ENCODE measurements at regions not wholly inside any gene's neighbourhood (a gene's known extent, or its start where the extent isn't known, plus 50 kb on each side); places are given as distances from the start of the nearest gene placed in this dataset.

DNA sequence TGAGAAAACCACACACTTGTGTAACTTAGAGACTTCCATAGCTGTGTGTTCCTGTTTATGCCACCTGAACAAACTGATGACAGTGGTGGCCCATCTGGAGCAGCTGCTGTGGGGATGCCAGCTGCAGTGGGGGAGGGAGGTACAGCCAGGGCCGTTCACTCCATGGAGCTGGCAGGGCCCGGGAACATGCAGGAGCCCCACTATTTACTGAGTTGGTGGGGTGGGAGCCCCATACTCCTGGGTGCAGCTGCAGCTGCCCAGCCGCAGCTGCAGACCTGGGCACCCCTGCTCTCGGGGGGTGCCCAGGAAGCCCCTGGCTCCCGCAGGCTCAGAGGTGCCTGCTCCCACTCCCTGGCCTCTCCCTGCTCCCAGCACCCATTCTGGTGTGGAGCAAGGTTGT is 398.6 kb upstream of the RASGEF1B start:
- Mint-ChIP-seq H3K9me3 (peaks cover 4% of the 10 kb centered on the region), H3K27ac (no peak overlapping the region), H3K27me3 (peaks cover 4% of the 10 kb centered on the region), H3K36me3 (ENCODE audit: low read depth) (no peaks in the 10 kb centered on the region), H3K4me3 (no peak overlapping the region), H3K4me1 (ENCODE audit: low read depth) (no peaks in the 10 kb centered on the region)

DNA sequence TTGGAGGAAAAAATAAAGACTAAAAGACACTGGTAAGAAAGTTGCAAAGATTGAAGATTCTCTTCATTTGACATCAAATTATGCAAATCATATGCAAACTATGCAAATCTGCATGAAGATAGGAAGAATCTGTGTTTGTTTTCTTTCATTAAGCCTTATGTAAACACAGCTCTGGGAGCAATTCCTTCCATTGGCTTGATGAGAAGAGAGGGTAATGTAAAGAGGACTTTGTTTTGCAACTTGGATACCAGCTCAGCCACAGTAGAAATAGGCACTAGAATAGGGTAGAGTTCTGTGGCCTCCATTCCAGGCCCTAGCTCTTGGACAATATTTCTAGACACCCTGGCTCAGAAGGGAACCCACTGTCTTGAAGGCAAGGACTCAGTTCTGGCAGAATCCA is 388.4 kb upstream of the RASGEF1B start:
- Mint-ChIP-seq H3K27me3 (peaks cover 4% of the 10 kb centered on the region), H3K4me3 (no peak overlapping the region), H3K27ac (no peak overlapping the region), H3K4me1 (ENCODE audit: low read depth) (no peaks in the 10 kb centered on the region), H3K9me3 (peaks cover 2% of the 10 kb centered on the region), H3K36me3 (ENCODE audit: low read depth) (peaks cover 1% of the 10 kb centered on the region)

DNA sequence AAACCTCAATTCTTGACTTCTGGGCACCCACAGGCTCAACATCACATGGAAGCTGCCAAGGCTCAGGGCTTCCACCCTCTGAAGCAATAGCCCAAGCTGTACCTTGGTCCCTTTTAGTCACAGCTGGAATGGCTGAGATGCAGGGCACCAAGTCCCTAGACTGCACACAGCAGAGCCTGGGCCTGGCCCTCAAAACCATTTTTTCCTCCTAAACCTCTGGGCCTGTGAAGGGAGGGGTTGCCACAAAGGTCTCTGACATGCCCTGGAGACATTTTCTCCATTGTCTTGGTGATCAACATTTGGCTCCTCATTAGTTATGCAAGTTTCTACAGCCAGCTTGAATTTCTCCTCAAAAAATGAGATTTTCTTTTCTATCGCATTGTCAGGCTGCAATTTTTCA is 382.7 kb upstream of the RASGEF1B start:
- H3K4me3 Mint-ChIP-seq: no peak overlapping the region
- peaks cover 15% of the 10 kb centered on the region for H3K9me3 Mint-ChIP-seq
- no peak overlapping the region for H3K27ac Mint-ChIP-seq
- peaks cover 8% of the 10 kb centered on the region for H3K36me3 Mint-ChIP-seq (ENCODE audit: low read depth)
- peaks cover 8% of the 10 kb centered on the region for H3K4me1 Mint-ChIP-seq (ENCODE audit: low read depth)
- peaks cover 7% of the 10 kb centered on the region for H3K27me3 Mint-ChIP-seq

DNA sequence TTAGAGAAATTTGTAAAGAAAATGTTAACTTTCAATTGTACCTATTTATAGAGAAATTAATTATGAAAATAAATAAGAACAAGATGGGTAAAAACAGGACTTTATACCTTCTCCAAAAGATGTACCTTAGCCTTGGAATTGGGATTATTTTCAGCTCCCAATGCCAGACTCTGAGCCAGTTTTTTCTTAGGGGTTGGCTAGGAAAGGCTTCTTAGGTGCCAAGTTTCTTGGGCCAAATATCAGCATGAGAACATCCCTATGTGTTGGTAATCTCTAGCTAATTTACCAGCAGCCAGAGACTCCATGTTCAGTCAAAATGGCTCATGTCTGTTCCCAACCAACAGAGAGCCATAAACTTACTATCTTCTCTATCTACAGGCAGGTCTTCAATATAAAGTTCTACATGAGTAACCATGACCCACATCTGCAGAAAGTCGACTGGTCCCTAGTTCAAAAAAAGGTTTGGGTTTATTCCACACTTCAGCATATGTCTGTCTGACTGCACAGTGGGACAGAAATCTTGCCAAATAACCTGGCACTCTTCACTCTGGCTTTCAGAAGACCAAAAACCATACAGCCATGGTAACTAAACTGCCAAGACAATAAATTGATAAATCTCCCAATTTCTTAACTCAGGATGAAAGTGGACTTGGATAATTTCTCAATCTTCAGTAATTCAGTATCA is 380.5 kb upstream of the RASGEF1B start:
- Mint-ChIP-seq H3K4me3 (no peak overlapping the region), H3K27ac (no peak overlapping the region), H3K4me1 (ENCODE audit: low read depth) (peaks cover 8% of the 10 kb centered on the region), H3K36me3 (ENCODE audit: low read depth) (peaks cover 8% of the 10 kb centered on the region), H3K9me3 (peaks cover 15% of the 10 kb centered on the region), H3K27me3 (peaks cover 7% of the 10 kb centered on the region)

DNA sequence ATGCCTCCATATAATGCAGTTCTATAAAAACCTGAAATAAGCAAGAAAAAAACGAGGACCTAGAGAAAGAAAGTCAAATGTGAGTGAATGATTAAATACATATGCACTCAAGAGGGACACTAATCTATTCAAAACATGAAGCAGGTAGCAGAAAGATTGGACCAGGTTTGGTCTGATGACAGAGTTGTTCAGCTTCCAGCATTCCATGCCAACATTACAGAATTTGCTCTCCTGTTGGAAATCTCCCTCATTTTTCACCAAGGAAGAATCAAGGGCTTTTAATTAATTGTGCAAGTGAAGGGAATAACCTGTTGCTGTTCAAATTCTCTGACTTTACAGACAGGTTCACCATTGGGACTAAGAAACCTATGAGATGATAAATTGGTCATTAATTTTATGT is 379.0 kb upstream of the RASGEF1B start:
- Mint-ChIP-seq H3K27ac (no peak overlapping the region), H3K36me3 (ENCODE audit: low read depth) (peaks cover 8% of the 10 kb centered on the region), H3K9me3 (peaks cover 15% of the 10 kb centered on the region), H3K4me1 (ENCODE audit: low read depth) (peaks cover 8% of the 10 kb centered on the region), H3K4me3 (no peak overlapping the region), H3K27me3 (peaks cover 7% of the 10 kb centered on the region)

DNA sequence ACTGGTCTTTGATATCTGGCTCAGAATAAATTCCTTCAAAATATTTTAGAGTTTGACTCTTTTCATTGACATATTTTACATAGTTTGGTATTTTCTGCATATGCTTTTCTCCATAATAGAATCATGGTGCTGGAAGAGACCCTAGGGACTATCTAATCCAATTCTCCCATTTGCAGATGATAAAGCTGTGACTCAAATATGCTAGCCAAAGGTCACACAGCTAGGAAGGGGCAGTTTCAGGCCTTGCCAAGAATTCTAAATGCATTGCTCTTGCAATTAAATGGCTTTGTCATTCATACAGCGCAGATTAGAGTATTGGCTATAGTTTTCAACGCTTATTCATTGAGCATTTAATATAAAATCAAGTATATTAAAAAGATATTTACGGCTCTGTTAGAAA is 374.1 kb upstream of the RASGEF1B start:
- no peaks in the 10 kb centered on the region for H3K36me3 Mint-ChIP-seq (ENCODE audit: low read depth)
- H3K27ac Mint-ChIP-seq: no peak overlapping the region
- no peaks in the 10 kb centered on the region for H3K9me3 Mint-ChIP-seq
- peaks cover 6% of the 10 kb centered on the region for H3K27me3 Mint-ChIP-seq
- no peaks in the 10 kb centered on the region for H3K4me1 Mint-ChIP-seq (ENCODE audit: low read depth)
- H3K4me3 Mint-ChIP-seq: no peak overlapping the region

DNA sequence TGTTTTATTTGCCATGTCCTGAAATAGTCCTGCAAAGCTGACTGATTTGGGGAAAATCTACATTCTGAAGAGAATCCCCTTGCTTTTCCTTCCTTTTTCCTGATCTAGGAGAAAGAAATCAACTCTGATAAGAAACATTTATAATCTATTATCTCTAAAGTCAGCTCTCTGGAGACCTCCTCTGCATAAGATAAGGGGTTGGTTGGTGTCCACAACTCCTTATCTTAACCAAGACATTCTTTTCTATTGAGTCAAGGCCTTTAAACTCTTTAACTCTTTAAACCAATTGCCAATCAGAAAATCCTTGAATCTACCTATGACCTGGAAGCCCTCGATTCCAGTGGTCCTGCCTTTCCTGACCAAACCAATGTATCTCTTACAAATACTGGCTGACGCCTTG is 373.6 kb upstream of the RASGEF1B start:
- H3K4me3 Mint-ChIP-seq: no peak overlapping the region
- no peaks in the 10 kb centered on the region for H3K4me1 Mint-ChIP-seq (ENCODE audit: low read depth)
- H3K9me3 Mint-ChIP-seq: no peaks in the 10 kb centered on the region
- no peaks in the 10 kb centered on the region for H3K36me3 Mint-ChIP-seq (ENCODE audit: low read depth)
- H3K27ac Mint-ChIP-seq: no peak overlapping the region
- H3K27me3 Mint-ChIP-seq: peaks cover under 1% of the 10 kb centered on the region

DNA sequence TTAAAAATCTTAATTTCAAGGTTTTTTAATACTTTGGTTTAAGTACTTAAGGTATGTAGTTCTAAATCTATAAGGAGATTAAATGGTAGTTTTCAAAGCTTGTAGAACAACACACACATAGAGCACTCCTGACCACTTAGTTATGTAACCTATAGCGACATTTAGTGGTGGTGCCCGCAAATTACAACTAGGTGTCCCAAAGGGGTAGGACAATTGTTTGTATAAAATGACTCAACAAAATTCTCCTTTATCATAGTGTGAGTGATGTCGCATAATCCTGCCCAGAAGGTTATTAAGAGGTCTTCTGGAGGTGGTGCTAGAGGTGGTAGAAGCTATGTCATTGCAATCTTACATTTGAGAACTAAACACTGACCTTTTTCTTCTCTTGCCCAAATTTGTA is 373.0 kb upstream of the RASGEF1B start:
- Mint-ChIP-seq H3K9me3 (no peaks in the 10 kb centered on the region), H3K27ac (no peak overlapping the region), H3K27me3 (no peaks in the 10 kb centered on the region), H3K4me3 (no peak overlapping the region), H3K36me3 (ENCODE audit: low read depth) (no peaks in the 10 kb centered on the region), H3K4me1 (ENCODE audit: low read depth) (peaks cover 5% of the 10 kb centered on the region)

DNA sequence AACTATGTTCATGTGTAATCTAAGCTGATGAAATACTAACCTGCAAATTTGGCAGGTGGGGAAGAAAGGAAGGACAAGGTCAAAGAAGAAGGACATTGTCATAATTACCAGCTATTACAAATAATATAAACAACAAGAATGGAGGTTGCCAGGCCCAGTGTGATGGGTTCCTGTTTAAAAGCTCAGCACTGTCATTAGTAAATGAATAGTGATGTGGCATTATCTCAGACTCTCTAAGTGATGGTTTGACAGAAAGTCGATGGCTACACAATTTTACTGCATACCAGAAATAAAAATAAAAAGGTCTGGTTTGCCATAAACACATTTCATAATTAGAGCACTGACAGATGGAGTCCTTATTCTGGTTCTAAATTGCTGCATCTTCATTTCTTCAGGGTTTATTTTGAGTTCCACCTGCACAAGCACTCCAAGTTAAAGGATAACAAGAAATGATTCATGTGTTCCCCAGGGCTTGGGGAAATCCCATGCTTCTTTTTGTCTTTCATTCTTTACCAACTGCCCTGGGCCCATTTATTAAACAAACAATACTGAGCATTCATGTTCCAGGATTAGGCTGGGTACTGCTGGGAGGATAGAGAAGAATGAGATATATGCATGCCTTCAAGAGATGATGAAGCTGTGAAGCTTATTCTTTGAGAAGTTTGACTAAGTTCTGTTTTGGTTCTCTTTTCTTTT is 367.8 kb upstream of the RASGEF1B start:
- no peaks in the 10 kb centered on the region for H3K36me3 Mint-ChIP-seq (ENCODE audit: low read depth)
- H3K4me3 Mint-ChIP-seq: no peak overlapping the region
- H3K27ac Mint-ChIP-seq: peak overlapping the region; percentile 31
- H3K4me1 Mint-ChIP-seq (ENCODE audit: low read depth): peaks cover 18% of the 10 kb centered on the region
- H3K27me3 Mint-ChIP-seq: no peaks in the 10 kb centered on the region
- H3K9me3 Mint-ChIP-seq: no peaks in the 10 kb centered on the region

DNA sequence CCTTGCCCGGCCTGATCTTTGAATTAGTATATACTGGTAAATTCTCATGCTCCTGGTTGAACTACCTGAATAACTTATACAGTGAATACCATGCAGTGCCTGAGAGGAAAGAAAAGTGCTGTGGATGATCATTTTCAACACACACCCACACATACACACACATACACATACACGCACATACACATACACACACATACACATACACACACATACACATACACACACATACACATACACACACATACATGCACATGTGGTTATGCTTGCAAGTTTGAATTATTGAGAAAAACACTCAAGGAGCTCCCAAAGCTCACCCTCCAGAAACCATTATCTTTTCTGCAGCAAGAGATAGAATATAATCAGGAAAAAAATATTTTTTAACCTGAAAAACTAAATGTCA is 366.9 kb upstream of the RASGEF1B start:
- Mint-ChIP-seq H3K27me3 (no peaks in the 10 kb centered on the region), H3K36me3 (ENCODE audit: low read depth) (no peaks in the 10 kb centered on the region), H3K9me3 (no peaks in the 10 kb centered on the region), H3K4me1 (ENCODE audit: low read depth) (peaks cover 18% of the 10 kb centered on the region), H3K4me3 (no peak overlapping the region), H3K27ac (no peak overlapping the region)

DNA sequence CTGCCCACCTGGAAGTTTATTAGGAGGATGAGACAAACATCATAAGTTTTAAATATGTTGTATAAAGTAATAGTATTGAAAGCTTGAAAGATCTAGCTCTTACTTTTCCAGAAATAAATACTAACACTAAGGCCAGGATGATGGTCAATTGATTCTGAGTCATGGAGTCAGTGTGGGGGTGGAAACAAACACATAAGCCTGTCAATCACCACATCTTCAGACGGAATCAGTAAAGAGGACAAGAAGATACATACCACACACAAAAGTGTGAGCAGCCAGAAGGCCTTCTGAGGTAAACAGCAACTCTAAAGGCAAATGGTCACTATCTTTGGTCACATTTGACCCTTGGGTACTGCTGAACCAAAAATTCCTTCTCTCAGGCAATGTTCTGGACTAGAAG is 365.0 kb upstream of the RASGEF1B start:
- Mint-ChIP-seq H3K36me3 (ENCODE audit: low read depth) (no peaks in the 10 kb centered on the region), H3K27me3 (no peaks in the 10 kb centered on the region), H3K4me1 (ENCODE audit: low read depth) (peaks cover 18% of the 10 kb centered on the region), H3K9me3 (no peaks in the 10 kb centered on the region), H3K27ac (no peak overlapping the region), H3K4me3 (no peak overlapping the region)

DNA sequence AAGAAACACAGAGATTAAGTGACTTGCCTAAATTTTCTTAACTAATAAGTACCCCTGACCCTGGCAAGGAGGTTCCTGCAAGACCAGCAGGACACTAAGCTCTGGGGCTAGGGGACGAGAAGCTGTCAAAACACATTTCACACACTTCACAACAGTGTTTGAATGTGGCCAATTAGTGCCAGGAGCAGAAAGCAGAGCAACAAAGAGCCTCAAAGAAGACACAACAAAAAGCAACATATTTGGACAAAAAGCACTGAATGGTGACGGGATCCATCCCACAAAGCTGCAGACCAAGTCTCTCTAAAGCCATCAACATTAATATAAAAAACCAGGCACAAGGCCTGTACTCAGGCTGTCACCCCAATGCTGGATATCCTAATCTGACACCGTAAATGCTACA is 361.9 kb upstream of the RASGEF1B start:
- Mint-ChIP-seq H3K36me3 (ENCODE audit: low read depth) (no peaks in the 10 kb centered on the region), H3K27me3 (no peaks in the 10 kb centered on the region), H3K4me3 (no peak overlapping the region), H3K4me1 (ENCODE audit: low read depth) (peaks cover 7% of the 10 kb centered on the region), H3K9me3 (peaks cover 5% of the 10 kb centered on the region), H3K27ac (no peak overlapping the region)

DNA sequence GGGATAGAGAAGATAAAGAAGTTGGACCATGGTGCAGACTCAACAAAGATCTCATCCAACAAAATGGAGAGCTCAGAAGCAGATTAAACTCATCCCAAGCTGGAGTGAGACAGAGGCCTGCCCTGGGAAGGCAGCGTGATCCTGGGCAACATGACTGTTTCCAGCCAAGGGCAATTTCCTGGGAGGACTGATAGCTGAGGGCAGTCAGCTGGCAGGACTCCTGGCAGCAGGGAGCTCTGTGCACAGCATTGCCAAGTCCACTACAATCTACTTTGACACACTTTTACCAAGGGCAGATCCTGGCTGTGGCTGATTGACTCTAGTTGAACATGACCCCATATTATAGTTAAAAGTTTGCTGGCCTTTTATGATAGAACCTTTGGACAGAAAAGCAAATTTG is 357.3 kb upstream of the RASGEF1B start:
- H3K4me1 Mint-ChIP-seq (ENCODE audit: low read depth): peaks cover 23% of the 10 kb centered on the region

DNA sequence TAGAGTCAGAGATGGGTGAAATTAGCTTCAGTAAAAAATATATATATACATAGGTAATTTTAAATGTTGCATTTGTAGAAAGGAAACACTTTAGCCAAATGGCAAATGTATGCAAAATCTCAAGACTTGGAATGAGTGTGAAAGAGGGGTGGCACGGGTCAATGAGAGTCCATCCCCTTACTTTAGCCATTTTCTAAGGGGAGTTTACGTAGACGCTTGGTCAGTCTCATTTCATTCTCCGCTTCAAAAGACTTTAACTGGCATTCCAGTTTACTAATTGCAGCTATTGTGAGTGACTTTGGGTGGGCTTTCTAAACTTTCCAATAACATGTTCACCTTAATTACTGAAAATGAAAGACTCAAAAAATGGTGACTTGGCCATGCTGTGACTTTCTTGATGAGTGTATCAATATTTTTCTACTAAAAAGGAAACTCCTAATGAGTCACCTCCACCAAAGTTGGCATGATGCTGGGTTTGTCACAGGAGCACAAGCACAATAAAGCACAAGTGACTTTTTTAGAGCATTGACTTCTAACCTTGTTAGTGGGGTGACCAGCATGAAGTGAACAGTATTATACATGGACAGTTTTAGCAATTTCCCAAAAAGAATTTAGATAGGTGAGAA is 356.0 kb upstream of the RASGEF1B start:
- Mint-ChIP-seq H3K27me3 (no peaks in the 10 kb centered on the region), H3K4me3 (no peak overlapping the region), H3K36me3 (ENCODE audit: low read depth) (no peaks in the 10 kb centered on the region), H3K9me3 (peaks cover 5% of the 10 kb centered on the region), H3K4me1 (ENCODE audit: low read depth) (peaks cover 23% of the 10 kb centered on the region), H3K27ac (peak overlapping the region; percentile 57)

More for the DNA sequence above, 357.3 kb upstream of the RASGEF1B start:
- H3K36me3 Mint-ChIP-seq (ENCODE audit: low read depth): no peaks in the 10 kb centered on the region
- H3K4me3 Mint-ChIP-seq: no peak overlapping the region
- peaks cover 5% of the 10 kb centered on the region for H3K9me3 Mint-ChIP-seq
- H3K27ac Mint-ChIP-seq: no peak overlapping the region
- no peaks in the 10 kb centered on the region for H3K27me3 Mint-ChIP-seq

DNA sequence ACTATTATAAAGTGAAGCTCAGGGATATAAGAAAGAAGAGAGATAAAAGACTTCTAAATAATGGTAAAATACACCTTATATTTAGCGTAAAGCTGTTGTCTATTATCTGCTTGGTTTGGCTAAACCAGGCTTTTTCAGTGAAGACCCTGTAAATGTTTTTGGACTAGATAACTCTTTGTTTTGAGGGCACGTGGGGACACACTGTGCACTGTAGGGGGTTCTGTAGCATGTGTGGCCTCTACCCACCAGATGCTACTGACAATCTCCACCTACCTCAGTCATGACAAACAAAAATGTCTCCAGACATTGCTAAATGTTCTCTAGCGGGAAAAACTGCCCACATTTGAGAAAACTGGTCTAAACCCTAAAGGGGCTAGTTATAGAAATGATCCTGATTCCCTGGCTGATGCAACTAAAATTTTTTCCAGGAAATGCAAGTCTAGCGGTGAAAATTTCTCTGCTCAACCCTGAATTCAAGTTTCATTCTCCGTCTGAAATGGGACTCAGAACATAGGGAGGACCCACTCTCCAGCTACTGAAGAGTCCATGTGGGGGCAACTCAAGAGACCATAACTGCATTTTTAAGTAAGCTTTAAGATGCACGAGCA is 355.2 kb upstream of the RASGEF1B start:
- Mint-ChIP-seq H3K36me3 (ENCODE audit: low read depth) (no peaks in the 10 kb centered on the region), H3K27me3 (no peaks in the 10 kb centered on the region), H3K9me3 (peaks cover 5% of the 10 kb centered on the region), H3K4me1 (ENCODE audit: low read depth) (peaks cover 23% of the 10 kb centered on the region), H3K4me3 (no peak overlapping the region), H3K27ac (peak overlapping the region; percentile 34)

Data from stimulated activated naive CD8-positive, alpha-beta T cell treated with anti-CD3 and anti-CD28 coated beads, Interleukin-15, Interleukin-2, amounts not matched to agents 100 ng/mL and 50 ng/mL, for 24 hours (primary cell).